HepG2 (cell line): ENCODE measurements at regions not wholly inside any gene's neighbourhood (a gene's known extent, or its start where the extent isn't known, plus 50 kb on each side); places are given as distances from the start of the nearest gene placed in this dataset.
A peak's percentile ranks its signal among the peaks of the same experiment; 100 is the strongest.

Experiments
- ARID3A ChIP-seq: IDR thresholded peaks from 2 replicates; pipeline ENCODE4 v1.6.1; 2012; ENCODE audit warnings: low read depth, low read length, improper control_type of control experiment
- CREBL2 ChIP-seq: sonication (generic); formaldehyde crosslinking; IDR thresholded peaks from 2 replicates; pipeline ENCODE4 v1.8.1; 2023; ENCODE audit warnings: missing genetic modification reagents, mild to moderate bottlenecking, borderline replicate concordance
- KLF11 ChIP-seq: IDR thresholded peaks from 2 replicates; pipeline ENCODE4 v1.6.1; 2016; ENCODE audit warnings: missing compliant biosample characterization
- MAX ChIP-seq: IDR thresholded peaks from 2 replicates; pipeline ENCODE4 v1.6.1; 2012; ENCODE audit warnings: inconsistent platforms
- NCOR1 ChIP-seq: fragments of 200-600 bp; sonication (generic); IDR thresholded peaks from 2 replicates; pipeline ENCODE4 v1.7.0; 2017; ENCODE audit warnings: antibody characterized with exemption, low read length, borderline replicate concordance
- NFKBIZ ChIP-seq: IDR thresholded peaks from 2 replicates; pipeline ENCODE4 v1.6.1; 2018; ENCODE audit warnings: missing genetic modification reagents, missing compliant biosample characterization
- NR2F6 ChIP-seq, 2 experiments: IDR thresholded peaks; 2 replicates each; pipeline ENCODE4 v1.6.1; 2016; ENCODE audit warnings: antibody characterized with exemption in 1 of 2, mild to moderate bottlenecking in 1 of 2
- RAD21 ChIP-seq: fragments of 450-650 bp; formaldehyde crosslinking; IDR thresholded peaks from 2 replicates; pipeline ENCODE4 v1.5.0; 2020; ENCODE audit warnings: mild to moderate bottlenecking
- RARA ChIP-seq: IDR thresholded peaks from 2 replicates; pipeline ENCODE4 v1.6.1; 2016; ENCODE audit warnings: missing genetic modification reagents, missing compliant biosample characterization
- RELA ChIP-seq: sonication (generic); formaldehyde crosslinking; IDR thresholded peaks from 2 replicates; pipeline ENCODE4 v1.4.0; 2020; ENCODE audit warnings: missing genetic modification reagents
- REXO4 ChIP-seq: sonication (generic); formaldehyde crosslinking; IDR thresholded peaks from 2 replicates; pipeline ENCODE4 v1.8.0; 2022; ENCODE audit warnings: missing genetic modification reagents, mild to moderate bottlenecking, borderline replicate concordance
- SAP130 ChIP-seq: IDR thresholded peaks from 2 replicates; pipeline ENCODE4 v1.6.1; 2016; ENCODE audit warnings: low read depth
- SKI ChIP-seq: fragments of 450-650 bp; IDR thresholded peaks from one replicate; pipeline ENCODE4 v1.6.1; 2018; ENCODE audit warnings: mild to moderate bottlenecking; ENCODE audit not compliant: partially characterized antibody
- TCF7L2 ChIP-seq: IDR thresholded peaks from 2 replicates; pipeline ENCODE4 v1.6.1; 2011; ENCODE audit warnings: mild to moderate bottlenecking, low read depth, low read length, moderate library complexity
- THAP8 ChIP-seq: sonication (generic); formaldehyde crosslinking; IDR thresholded peaks from 2 replicates; pipeline ENCODE4 v1.5.1; 2020; ENCODE audit warnings: missing genetic modification reagents, mild to moderate bottlenecking, borderline replicate concordance
- TRIM22 ChIP-seq: fragments of 450-650 bp; IDR thresholded peaks from 2 replicates; pipeline ENCODE4 v1.6.1; 2017
- XRCC5 ChIP-seq: fragments of 200-400 bp; formaldehyde crosslinking; optimal IDR thresholded peaks from 2 replicates; pipeline ENCODE3; 2017; ENCODE audit warnings: mild to moderate bottlenecking, low read length
- ZBTB49 ChIP-seq: sonication (generic); formaldehyde crosslinking; IDR thresholded peaks from 2 replicates; pipeline ENCODE4 v1.4.0; 2020; ENCODE audit warnings: missing genetic modification reagents, borderline replicate concordance
- ZIK1 ChIP-seq: sonication (generic); formaldehyde crosslinking; IDR thresholded peaks from 2 replicates; pipeline ENCODE4 v1.5.0; 2020; ENCODE audit warnings: mild to moderate bottlenecking, low read depth, missing genetic modification reagents, borderline replicate concordance
- ZMYM4 ChIP-seq: sonication (generic); formaldehyde crosslinking; IDR thresholded peaks from 2 replicates; pipeline ENCODE4 v1.8.1; 2023; ENCODE audit warnings: mild to moderate bottlenecking, missing genetic modification reagents
- ZNF121 ChIP-seq: sonication (generic); formaldehyde crosslinking; IDR thresholded peaks from 2 replicates; pipeline ENCODE4 v1.5.0; 2020; ENCODE audit warnings: mild to moderate bottlenecking, missing genetic modification reagents
- ZNF20 ChIP-seq: sonication (generic); formaldehyde crosslinking; IDR thresholded peaks from 2 replicates; pipeline ENCODE4 v1.4.0; 2020; ENCODE audit warnings: mild to moderate bottlenecking, moderate library complexity, missing genetic modification reagents
- ZNF205 ChIP-seq: IDR thresholded peaks from 2 replicates; pipeline ENCODE4 v1.6.1; 2018; ENCODE audit warnings: missing biosample characterization, missing genetic modification reagents
- ZNF558 ChIP-seq: sonication (generic); formaldehyde crosslinking; IDR thresholded peaks from 2 replicates; pipeline ENCODE4 v1.9.0; 2022; ENCODE audit warnings: mild to moderate bottlenecking, missing genetic modification reagents, borderline replicate concordance
- ZNF713 ChIP-seq: sonication (generic); formaldehyde crosslinking; IDR thresholded peaks from 2 replicates; pipeline ENCODE4 v1.4.0; 2020; ENCODE audit warnings: mild to moderate bottlenecking, missing genetic modification reagents
- ZNF737 ChIP-seq: sonication (generic); formaldehyde crosslinking; IDR thresholded peaks from 2 replicates; pipeline ENCODE4 v1.5.0; 2020; ENCODE audit warnings: missing genetic modification reagents, mild to moderate bottlenecking, borderline replicate concordance

- TF ChIP-seq ZBTB49 (CRISPR knock-in tag) (no peak), ZNF737 (CRISPR knock-in tag) (no peak), REXO4 (CRISPR knock-in tag) (no peak), NFKBIZ (CRISPR knock-in tag) (peak; percentile 21; the same call in 1 of the 2 replicates), ARID3A (no peak), TCF7L2 (no peak), ZNF20 (CRISPR knock-in tag) (no peak), ZNF713 (no peak), NCOR1 (no peak), SKI (peak; percentile 61), ZNF205 (CRISPR knock-in tag) (no peak), ZNF121 (CRISPR knock-in tag) (no peak), RAD21 (CRISPR knock-in tag) (no peak), RARA (peak; percentile 98), ZNF558 (no peak), MAX (peak; percentile 48), SAP130 (CRISPR knock-in tag) (no peak), TRIM22 (no peak), ZIK1 (CRISPR knock-in tag) (no peak), KLF11 (peak; percentile 48; the same call in 1 of the 2 replicates), NR2F6 (IDR thresholded peaks at IDR 0.05) (peak; percentile 21; the same call in 1 of the 2 replicates), NR2F6 (CRISPR knock-in tag; IDR thresholded peaks at IDR 0.05) (peak; percentile 68; the same call in 1 of the 2 replicates), ZMYM4 (peak; percentile 10; the same call in 1 of the 2 replicates), THAP8 (CRISPR knock-in tag) (no peak), CREBL2 (CRISPR knock-in tag) (no peak), RELA (CRISPR knock-in tag) (no peak), XRCC5 (no peak)
These were observed 404.5 kb upstream of the TBX3 start (continued) for GRCh38 chr12:115088328-115088994.
